Activated CD8-positive, alpha-beta T cell treated with anti-CD3 and anti-CD28 coated beads, Interleukin-2, amount 10 ng/mL, durations not matched to agents 7 days and 5 days (primary cell): ENCODE measurements at regions not wholly inside any gene's neighbourhood (a gene's known extent, or its start where the extent isn't known, plus 50 kb on each side); places are given as distances from the start of the nearest gene placed in this dataset.
"Not testable (repeated sequence)": the region's sequence is repeated elsewhere in the genome, so short reads cannot be mapped to it uniquely, and the experiment has no call there.

Source experiments
- ATAC-seq: fragments of 150-1000 bp; cut with Tn5 transposase; one replicate; pipeline ENCODE4 v1.10.0; 2021; ENCODE audit warnings: moderate library complexity
- CTCF ChIA-PET: fragments of 350-600 bp; sonication (Branson Sonifier 250); formaldehyde crosslinking; loops from one replicate; lab custom pipeline; 2021; ENCODE audit warnings: antibody characterized with exemption; lab: Charles Lee
- POLR2A ChIA-PET: fragments of 350-600 bp; sonication (Branson Sonifier 250); formaldehyde crosslinking; loops from one replicate; lab custom pipeline; 2021; ENCODE audit warnings: antibody characterized with exemption; lab: Charles Lee
- DNase-seq: peaks from one replicate; pipeline ENCODE4 v3.0.0-alpha.2; 2020
- H3K27ac Mint-ChIP-seq: one replicate; pipeline ENCODE4 v1.8.0; 2021; ENCODE audit warnings: mild to moderate bottlenecking, mixed read lengths
- H3K27me3 Mint-ChIP-seq: one replicate; pipeline ENCODE4 v1.8.0; 2021; ENCODE audit warnings: low read depth, mixed read lengths
- H3K36me3 Mint-ChIP-seq: one replicate; pipeline ENCODE4 v1.8.0; 2021; ENCODE audit warnings: low read depth, mixed read lengths
- H3K4me1 Mint-ChIP-seq: one replicate; pipeline ENCODE4 v1.8.0; 2021; ENCODE audit warnings: low read depth, mixed read lengths
- H3K4me3 Mint-ChIP-seq: one replicate; pipeline ENCODE4 v1.8.0; 2021; ENCODE audit warnings: mild to moderate bottlenecking, mixed read lengths
- H3K9me3 Mint-ChIP-seq: one replicate; pipeline ENCODE4 v1.8.0; 2022; ENCODE audit warnings: mixed read lengths; ENCODE audit not compliant: insufficient read depth

DNA sequence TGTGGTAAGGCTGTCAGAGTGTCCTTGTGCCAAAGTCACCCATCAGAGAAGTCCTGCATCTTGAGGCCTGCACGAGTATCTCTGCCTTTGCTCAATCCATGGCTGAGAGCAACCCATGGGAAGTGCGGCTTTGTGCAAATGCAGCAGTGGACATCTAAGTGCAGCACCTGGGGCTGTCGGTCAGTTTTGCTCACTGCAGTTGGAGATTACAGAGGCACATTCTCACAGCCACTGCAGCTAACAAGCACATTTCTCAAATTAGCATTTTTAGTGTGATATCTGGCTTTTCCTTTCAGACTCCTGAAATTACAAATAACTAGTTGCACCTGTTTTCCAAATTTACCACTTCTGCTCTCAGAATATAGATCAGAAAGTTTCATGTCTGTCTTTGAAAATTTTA lies 81.5 kb upstream of the DAZL start:
- DNase-seq: no peak
- CTCF ChIA-PET: no interaction called here
- no peaks in the 10 kb centered on the region for H3K36me3 Mint-ChIP-seq

DNA sequence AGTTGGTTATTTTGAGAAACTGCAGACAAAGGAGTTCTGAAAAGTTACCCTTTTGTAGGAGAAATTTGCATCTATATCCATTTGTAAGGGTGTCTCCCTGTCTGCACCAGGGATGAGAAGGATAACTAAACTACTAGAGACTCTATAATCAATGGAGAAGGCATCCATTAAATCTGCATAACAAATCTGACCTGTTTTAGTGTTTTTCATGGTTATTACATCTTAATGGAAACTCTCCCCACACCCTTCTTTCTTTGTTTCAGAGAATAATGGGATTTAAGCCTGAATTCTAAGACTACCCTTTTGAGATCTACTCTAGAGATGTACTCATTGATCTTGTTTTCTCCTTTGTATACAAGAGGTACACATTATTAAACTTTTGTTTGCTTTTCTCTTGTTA lies 82.0 kb upstream of the DAZL start:
- POLR2A ChIA-PET: no interaction called here
- H3K9me3 Mint-ChIP-seq: no peaks in the 10 kb centered on the region
- DNase-seq (no peak), ATAC-seq (no peak)
- no peak overlapping the region for H3K27ac Mint-ChIP-seq
- CTCF ChIA-PET: no interaction called here
- H3K36me3 Mint-ChIP-seq: no peaks in the 10 kb centered on the region
- peaks cover 8% of the 10 kb centered on the region for H3K27me3 Mint-ChIP-seq
- no peak overlapping the region for H3K4me3 Mint-ChIP-seq
- H3K4me1 Mint-ChIP-seq: no peaks in the 10 kb centered on the region

More for the DNA sequence above, 81.5 kb upstream of the DAZL start:
- no peak overlapping the region for H3K4me3 Mint-ChIP-seq
- peaks cover 8% of the 10 kb centered on the region for H3K27me3 Mint-ChIP-seq
- H3K9me3 Mint-ChIP-seq: no peaks in the 10 kb centered on the region
- no peak for ATAC-seq
- H3K4me1 Mint-ChIP-seq: no peaks in the 10 kb centered on the region
- no peak overlapping the region for H3K27ac Mint-ChIP-seq
- POLR2A ChIA-PET: no interaction called here

DNA sequence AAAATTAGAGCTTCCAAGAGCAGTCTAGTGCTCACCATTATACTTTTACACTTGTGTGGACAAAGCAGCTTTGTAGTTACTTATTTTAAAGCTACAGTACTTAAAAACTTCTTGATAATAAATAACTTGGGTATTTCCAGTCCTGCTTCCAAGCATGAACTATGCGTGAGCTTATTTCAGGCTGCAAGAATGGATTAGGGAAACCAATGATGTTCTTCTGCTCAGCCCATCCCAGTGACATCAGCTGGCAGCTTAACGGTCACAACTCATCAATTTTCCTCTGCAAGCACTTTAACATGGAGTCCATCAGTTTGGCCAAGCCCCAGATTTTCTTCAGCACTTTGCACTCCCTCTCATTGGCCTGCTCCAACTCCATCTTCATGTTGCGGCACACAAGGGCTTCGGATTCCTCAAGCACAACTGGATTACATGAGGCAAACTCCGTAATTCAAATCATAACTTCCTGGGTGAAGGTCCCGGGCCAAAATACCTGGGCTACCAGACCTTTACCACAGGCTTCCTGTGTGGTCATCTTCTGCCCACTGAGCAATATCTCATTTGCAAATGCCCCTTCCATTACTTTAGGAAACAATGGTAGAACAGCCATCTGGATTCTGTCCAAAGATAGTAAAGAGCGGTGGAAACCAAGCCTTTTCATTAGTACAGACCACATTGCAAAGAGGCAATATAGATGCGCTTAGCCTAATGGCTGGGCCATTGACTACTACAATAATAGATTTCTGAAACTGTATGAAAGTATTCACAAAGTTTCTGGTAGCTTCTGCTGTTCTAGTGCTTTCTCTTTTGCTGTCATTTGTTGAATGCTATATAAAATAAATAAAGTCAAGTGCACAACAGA lies 87.5 kb upstream of the DAZL start:
- Mint-ChIP-seq H3K4me1 (peaks cover 3% of the 10 kb centered on the region), H3K4me3 (no peak overlapping the region), H3K36me3 (no peaks in the 10 kb centered on the region), H3K27me3 (peaks cover 6% of the 10 kb centered on the region), H3K9me3 (no peaks in the 10 kb centered on the region), H3K27ac (no peak overlapping the region)
- DNase-seq: no peak
- ATAC-seq: no peak
- ChIA-PET CTCF (no interaction called here), POLR2A (no interaction called here)

DNA sequence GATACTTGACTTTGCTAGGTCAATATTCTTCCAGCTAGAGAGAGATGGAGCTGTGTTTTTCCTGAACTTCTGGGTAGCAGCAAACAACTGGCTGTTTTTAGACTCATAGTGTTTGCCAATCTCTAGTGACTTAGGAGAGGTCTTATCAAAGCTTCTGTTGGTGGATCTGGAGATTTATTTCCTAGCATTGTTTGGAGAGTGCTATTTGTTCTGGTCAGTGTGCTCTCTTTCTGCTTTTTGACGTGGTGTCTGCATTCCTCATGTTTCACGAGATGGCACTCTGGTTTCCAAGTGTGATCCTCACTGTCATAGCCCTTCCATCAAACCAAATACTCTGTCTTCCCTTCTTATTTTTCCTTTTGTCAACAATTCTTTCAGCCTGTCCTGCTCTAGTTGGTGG lies 88.6 kb upstream of the DAZL start:
- Mint-ChIP-seq H3K9me3 (no peaks in the 10 kb centered on the region), H3K4me3 (no peak overlapping the region), H3K27me3 (peaks cover 6% of the 10 kb centered on the region), H3K4me1 (peaks cover 3% of the 10 kb centered on the region), H3K36me3 (no peaks in the 10 kb centered on the region), H3K27ac (no peak overlapping the region)
- CTCF ChIA-PET: no interaction called here
- ATAC-seq (no peak), DNase-seq (no peak)
- POLR2A ChIA-PET: no interaction called here

DNA sequence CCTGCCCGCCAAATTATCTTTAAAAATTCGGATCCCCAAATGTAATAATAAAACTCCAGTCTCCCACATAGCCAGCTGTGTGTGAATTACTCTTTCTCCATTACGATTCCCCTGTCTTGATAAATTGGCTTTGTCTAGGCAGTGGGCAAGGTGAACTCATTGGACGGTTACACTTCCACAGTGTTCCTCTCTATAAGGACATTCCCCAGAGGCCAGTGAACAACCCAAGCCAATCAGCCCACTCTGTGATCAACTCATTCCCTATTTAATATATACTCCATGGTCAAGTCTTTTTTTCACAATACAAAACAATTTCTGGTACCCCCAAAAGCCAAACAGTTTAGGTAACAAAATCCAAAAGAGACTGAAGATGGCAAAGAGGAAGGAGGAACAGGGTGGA lies 90.5 kb upstream of the DAZL start:
- no peak for DNase-seq
- CTCF ChIA-PET: no interaction called here
- Mint-ChIP-seq H3K4me3 (no peak overlapping the region), H3K4me1 (peaks cover 3% of the 10 kb centered on the region), H3K27ac (no peak overlapping the region), H3K27me3 (no peaks in the 10 kb centered on the region), H3K9me3 (no peaks in the 10 kb centered on the region), H3K36me3 (no peaks in the 10 kb centered on the region)
- ATAC-seq: no peak
- POLR2A ChIA-PET: no interaction called here

DNA sequence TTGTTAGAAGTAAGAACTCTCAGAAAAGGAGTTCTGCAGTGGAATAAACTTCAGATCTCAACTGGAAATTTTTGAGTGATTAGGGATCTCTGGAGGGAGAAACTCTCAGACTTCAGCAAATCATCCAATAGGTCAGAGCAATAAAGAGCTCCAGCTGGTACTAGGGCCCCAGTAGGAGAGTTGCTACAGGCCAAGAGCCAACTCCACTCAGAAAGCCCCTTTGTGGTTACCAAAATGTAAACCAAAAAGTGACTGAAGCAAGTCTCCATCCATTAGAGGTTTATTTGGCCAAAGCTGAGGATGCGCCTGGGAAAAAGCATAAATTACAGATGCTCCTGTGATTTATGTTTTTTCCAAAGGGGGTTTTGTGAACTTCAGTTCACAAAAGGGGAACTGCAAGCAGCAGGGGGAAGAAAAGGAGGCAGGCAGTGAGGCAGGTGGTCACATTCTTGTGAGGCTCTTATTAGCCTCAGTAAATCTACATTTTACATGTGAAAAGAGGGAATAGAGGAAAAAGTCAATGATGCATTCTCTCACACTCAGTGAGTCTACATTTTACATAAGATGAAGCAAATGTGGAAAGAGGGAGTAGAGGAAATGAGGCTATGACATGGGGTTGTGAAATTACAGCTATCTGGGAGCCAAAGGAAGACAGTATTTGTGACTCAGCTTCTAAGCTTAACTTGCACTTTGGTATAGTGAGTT lies 92.4 kb upstream of the DAZL start:
- Mint-ChIP-seq H3K4me3 (no peak overlapping the region), H3K4me1 (peaks cover 3% of the 10 kb centered on the region), H3K27ac (no peak overlapping the region), H3K36me3 (no peaks in the 10 kb centered on the region), H3K9me3 (no peaks in the 10 kb centered on the region), H3K27me3 (peaks cover 7% of the 10 kb centered on the region)
- CTCF ChIA-PET: no interaction called here
- ATAC-seq: no peak
- DNase-seq: no peak
- POLR2A ChIA-PET: no interaction called here

DNA sequence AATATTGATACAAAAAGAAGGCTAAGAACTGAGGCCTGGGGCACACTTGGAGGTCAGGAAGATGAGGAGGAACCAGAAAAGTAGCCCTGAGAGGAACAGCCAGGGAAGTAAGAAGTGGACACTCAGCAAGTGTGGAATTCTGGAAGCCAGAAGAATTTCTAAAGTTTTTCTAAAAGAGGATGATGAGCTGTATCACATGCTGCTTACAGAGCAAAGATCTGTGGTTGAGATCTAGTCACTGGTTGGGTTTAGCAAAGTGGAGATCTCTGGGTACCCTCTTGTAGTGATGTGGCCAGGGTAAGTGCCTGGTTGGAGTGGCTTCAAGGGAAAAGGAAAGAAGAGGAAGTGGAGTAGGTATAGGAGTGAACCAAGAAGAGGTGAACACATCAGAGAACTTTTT lies 95.4 kb upstream of the DAZL start:
- Mint-ChIP-seq H3K27ac (no peak overlapping the region), H3K4me1 (no peaks in the 10 kb centered on the region), H3K9me3 (no peaks in the 10 kb centered on the region), H3K27me3 (peaks cover 10% of the 10 kb centered on the region), H3K4me3 (no peak overlapping the region), H3K36me3 (no peaks in the 10 kb centered on the region)
- DNase-seq (no peak), ATAC-seq (no peak)
- CTCF ChIA-PET: no interaction called here
- POLR2A ChIA-PET: no interaction called here

DNA sequence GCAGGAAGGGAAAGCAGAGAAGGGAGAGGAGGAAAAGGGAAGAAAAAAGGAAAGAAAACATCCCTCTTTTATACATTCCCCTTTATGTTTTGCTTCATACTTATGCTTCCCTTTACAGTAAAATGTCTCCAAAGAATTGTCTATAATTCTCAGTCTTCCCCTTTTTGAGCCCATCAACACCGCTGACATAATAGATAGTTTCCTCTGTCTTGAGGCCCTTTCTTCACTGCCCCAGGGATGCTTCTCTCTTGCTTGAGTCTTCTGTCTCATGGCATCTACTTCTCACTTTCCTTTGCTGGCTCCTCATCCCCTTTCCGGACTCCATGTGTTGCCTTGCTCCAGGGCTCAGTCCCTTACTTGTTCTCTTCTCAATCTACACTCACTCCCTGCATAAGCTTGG lies 99.7 kb upstream of the DAZL start:
- ChIA-PET POLR2A (no interaction called here), CTCF (no interaction called here)
- ATAC-seq (no peak), DNase-seq (no peak)
- Mint-ChIP-seq H3K4me3 (no peak overlapping the region), H3K4me1 (no peaks in the 10 kb centered on the region), H3K36me3 (no peaks in the 10 kb centered on the region), H3K9me3 (no peaks in the 10 kb centered on the region), H3K27ac (no peak overlapping the region), H3K27me3 (peaks cover 15% of the 10 kb centered on the region)

DNA sequence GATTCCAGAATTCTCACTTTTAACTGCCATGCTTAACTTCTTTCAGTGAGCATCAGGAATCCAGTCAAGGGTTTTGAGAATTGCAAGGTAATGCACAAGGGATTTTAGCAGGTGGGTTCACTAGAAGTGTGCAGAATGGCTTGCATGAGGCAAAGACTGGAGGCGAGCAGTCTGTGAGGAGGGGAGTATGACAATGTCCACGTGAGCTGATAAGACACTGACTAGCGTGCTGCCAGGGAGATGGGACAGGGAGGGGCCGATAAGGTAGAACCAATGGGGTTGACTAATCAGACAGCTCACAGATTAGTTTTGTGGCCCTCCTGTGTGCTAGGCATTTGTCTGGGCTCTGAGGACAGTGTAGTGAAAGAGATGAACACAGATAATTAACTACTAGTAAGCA lies 102.0 kb upstream of the DAZL start:
- Mint-ChIP-seq H3K36me3 (no peaks in the 10 kb centered on the region), H3K4me1 (no peaks in the 10 kb centered on the region), H3K9me3 (no peaks in the 10 kb centered on the region), H3K4me3 (no peak overlapping the region), H3K27ac (no peak overlapping the region), H3K27me3 (peaks cover 19% of the 10 kb centered on the region)
- DNase-seq (no peak), ATAC-seq (no peak)
- ChIA-PET POLR2A (interaction anchor here (0.7 kb wide), 1 partner anchor 68 kb away, joined by 3 read pairs; no protein-coding TSS in a partner anchor), CTCF (no interaction called here)

DNA sequence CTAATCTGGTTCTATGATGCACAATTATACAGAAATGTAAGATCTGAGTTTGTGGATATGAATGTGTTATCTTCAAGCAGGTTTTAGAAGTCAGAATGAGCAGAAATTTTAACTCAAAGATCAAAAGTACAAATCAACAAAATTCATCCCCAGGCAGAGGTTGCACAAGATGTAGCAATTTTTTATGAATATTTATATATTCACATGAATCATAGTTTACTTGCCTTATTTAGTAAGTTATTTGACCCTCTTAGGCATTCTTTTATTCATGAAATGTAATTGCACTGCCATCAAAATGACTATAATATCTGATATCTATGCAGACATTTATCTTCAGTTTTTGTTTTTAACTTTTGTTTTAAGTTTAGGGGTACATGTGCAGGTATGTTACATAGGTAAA lies 103.1 kb upstream of the DAZL start:
- Mint-ChIP-seq H3K27me3 (peaks cover 20% of the 10 kb centered on the region), H3K4me1 (no peaks in the 10 kb centered on the region), H3K4me3 (no peak overlapping the region), H3K27ac (no peak overlapping the region), H3K9me3 (no peaks in the 10 kb centered on the region), H3K36me3 (no peaks in the 10 kb centered on the region)
- DNase-seq (no peak), ATAC-seq (no peak)
- ChIA-PET POLR2A (no interaction called here), CTCF (no interaction called here)

DNA sequence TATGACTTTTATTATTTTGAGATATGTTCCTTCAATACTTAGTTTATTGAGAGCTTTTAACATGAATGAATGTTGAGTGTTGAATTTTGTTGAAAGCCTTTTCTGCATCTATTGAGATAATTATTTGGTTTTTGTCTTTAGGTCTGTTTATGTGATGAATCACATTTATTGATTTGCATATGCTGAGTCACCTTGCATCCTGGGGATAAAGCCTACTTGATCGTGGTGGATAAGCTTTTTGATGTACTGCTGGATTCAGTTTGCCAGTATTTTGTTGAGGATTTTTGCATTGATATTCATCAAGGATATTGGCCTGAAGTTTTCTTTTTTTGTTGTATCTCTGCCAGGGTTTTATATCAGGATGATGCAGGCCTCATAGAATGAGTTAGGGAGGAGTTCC lies 106.5 kb upstream of the DAZL start:
- H3K4me3 Mint-ChIP-seq, ATAC-seq, POLR2A ChIA-PET, H3K27ac Mint-ChIP-seq, H3K36me3 Mint-ChIP-seq, CTCF ChIA-PET, H3K4me1 Mint-ChIP-seq, H3K9me3 Mint-ChIP-seq, DNase-seq: not testable (repeated sequence)
- peaks cover 20% of the 10 kb centered on the region for H3K27me3 Mint-ChIP-seq

DNA sequence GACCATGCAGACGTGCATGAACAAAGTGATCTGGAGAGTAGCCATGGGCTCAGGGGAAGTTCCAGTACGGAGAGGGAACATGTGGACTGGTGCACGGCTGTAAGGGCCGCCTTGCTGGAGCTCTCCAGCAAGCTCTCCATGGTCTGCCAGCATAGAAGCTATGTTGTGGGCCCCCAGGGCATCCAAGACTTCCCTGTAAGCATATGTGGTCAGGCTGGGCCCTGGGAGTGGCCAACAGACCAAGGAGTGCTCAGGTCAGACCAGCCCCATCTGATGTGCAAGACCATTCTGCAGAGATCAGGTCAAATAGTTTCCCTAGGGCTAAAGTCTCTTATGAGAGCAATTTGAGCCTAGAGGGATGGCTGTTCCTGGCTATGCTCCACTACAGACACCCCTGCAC lies 110.1 kb upstream of the DAZL start:
- H3K9me3 Mint-ChIP-seq: peaks cover 4% of the 10 kb centered on the region
- H3K36me3 Mint-ChIP-seq: no peaks in the 10 kb centered on the region
- POLR2A ChIA-PET: no interaction called here
- peaks cover 14% of the 10 kb centered on the region for H3K27me3 Mint-ChIP-seq
- H3K27ac Mint-ChIP-seq: no peak overlapping the region
- ATAC-seq: no peak
- CTCF ChIA-PET: no interaction called here
- H3K4me3 Mint-ChIP-seq: no peak overlapping the region
- DNase-seq: no peak
- no peaks in the 10 kb centered on the region for H3K4me1 Mint-ChIP-seq
